KMS-11 (cell line): ENCODE measurements at regions not wholly inside any gene's neighbourhood (a gene's known extent, or its start where the extent isn't known, plus 50 kb on each side); places are given as distances from the start of the nearest gene placed in this dataset.

Source experiments
- H2AFZ ChIP-seq: fragments of 200-600 bp; sonication (generic); 2 replicates; pipeline ENCODE4 v1.6.1; 2016; ENCODE audit warnings: antibody characterized with exemption, mixed run types, low read depth
- H3K27ac ChIP-seq: fragments of 200-600 bp; sonication (generic); 2 replicates; pipeline ENCODE4 v1.6.1; 2016; ENCODE audit warnings: mild to moderate bottlenecking, mixed run types
- H3K27me3 ChIP-seq: fragments of 200-600 bp; sonication (generic); 2 replicates; pipeline ENCODE4 v1.6.1; 2017; ENCODE audit warnings: mild to moderate bottlenecking, low read depth, mixed run types, moderate library complexity; ENCODE audit not compliant: insufficient read depth
- H3K36me3 ChIP-seq: fragments of 200-600 bp; sonication (generic); 2 replicates; pipeline ENCODE4 v1.6.1; 2017; ENCODE audit warnings: mild to moderate bottlenecking, mixed run types; ENCODE audit not compliant: insufficient read depth
- H3K4me1 ChIP-seq: fragments of 200-600 bp; sonication (generic); 2 replicates; pipeline ENCODE4 v1.6.1; 2016; ENCODE audit warnings: mild to moderate bottlenecking, low read depth, mixed run types; ENCODE audit not compliant: poor library complexity, severe bottlenecking
- H3K4me2 ChIP-seq: fragments of 200-600 bp; sonication (generic); 2 replicates; pipeline ENCODE4 v1.7.0; 2016; ENCODE audit warnings: mild to moderate bottlenecking, mixed run types
- H3K4me3 ChIP-seq: fragments of 200-600 bp; sonication (generic); IDR thresholded peaks from 2 replicates; pipeline ENCODE4 v1.6.1; 2017; ENCODE audit warnings: low read depth, low read length, mixed read lengths; ENCODE audit not compliant: insufficient read depth
- H3K79me2 ChIP-seq: fragments of 200-600 bp; sonication (generic); 2 replicates; pipeline ENCODE4 v1.6.1; 2016; ENCODE audit warnings: low read depth, mixed run types; ENCODE audit not compliant: insufficient read depth
- H3K9ac ChIP-seq: fragments of 200-600 bp; sonication (generic); 2 replicates; pipeline ENCODE4 v1.6.1; 2016; ENCODE audit warnings: mild to moderate bottlenecking, mixed run types
- H4K20me1 ChIP-seq: fragments of 200-600 bp; sonication (generic); 2 replicates; pipeline ENCODE4 v1.6.1; 2016; ENCODE audit warnings: mild to moderate bottlenecking, mixed run types; ENCODE audit not compliant: insufficient read depth
- TF ChIP-seq, protein P1 (sequence below): fragments of 200-600 bp; sonication (generic); conservative IDR thresholded peaks from 2 replicates; pipeline ENCODE4 v1.6.1; 2017; ENCODE audit warnings: low read depth, mild to moderate bottlenecking, antibody characterized with exemption, low read length, moderate library complexity, mixed read lengths

DNA sequence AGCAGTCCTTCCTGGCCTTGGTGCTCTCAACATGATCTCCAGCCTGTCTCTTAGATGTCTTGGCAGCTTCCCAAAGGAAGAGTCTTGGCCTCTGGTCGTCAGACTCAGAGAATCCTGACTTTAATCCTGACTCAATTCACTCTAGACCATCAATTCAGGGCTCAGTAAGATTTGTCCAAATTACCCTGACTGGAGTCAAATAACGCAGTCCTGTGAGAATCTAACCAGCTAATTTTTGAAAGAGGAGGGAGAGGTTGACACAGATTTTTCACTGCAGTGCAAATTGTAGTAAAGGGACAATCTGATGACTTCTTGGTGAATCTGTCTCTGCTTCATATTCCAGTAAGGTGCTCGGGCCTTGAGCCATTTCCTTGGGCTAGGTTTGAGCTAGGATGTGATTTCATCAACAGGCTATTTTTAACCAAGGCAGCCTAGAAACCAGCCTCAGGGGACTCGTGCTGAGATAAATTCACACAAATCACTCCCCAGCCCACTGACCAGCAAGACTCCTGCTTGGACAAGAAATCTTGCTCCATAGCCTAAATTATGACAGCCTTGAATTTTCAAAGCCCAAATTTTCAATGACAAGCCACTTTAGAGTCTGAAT lies 257.4 kb downstream of the ENC1 start:
- Histone ChIP-seq H3K4me1 (peaks cover 14% of the 10 kb centered on the region), H2AFZ (peak overlapping the region; percentile 43), H3K27ac (no peak overlapping the region), H3K9ac (no peak overlapping the region), H3K79me2 (no peaks in the 10 kb centered on the region), H3K4me3 (no peak overlapping the region), H3K27me3 (no peaks in the 10 kb centered on the region), H4K20me1 (no peaks in the 10 kb centered on the region), H3K36me3 (no peaks in the 10 kb centered on the region), H3K4me2 (peak overlapping the region; percentile 23)
- TF ChIP-seq, protein P1, sequence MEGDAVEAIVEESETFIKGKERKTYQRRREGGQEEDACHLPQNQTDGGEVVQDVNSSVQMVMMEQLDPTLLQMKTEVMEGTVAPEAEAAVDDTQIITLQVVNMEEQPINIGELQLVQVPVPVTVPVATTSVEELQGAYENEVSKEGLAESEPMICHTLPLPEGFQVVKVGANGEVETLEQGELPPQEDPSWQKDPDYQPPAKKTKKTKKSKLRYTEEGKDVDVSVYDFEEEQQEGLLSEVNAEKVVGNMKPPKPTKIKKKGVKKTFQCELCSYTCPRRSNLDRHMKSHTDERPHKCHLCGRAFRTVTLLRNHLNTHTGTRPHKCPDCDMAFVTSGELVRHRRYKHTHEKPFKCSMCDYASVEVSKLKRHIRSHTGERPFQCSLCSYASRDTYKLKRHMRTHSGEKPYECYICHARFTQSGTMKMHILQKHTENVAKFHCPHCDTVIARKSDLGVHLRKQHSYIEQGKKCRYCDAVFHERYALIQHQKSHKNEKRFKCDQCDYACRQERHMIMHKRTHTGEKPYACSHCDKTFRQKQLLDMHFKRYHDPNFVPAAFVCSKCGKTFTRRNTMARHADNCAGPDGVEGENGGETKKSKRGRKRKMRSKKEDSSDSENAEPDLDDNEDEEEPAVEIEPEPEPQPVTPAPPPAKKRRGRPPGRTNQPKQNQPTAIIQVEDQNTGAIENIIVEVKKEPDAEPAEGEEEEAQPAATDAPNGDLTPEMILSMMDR = no peak

DNA sequence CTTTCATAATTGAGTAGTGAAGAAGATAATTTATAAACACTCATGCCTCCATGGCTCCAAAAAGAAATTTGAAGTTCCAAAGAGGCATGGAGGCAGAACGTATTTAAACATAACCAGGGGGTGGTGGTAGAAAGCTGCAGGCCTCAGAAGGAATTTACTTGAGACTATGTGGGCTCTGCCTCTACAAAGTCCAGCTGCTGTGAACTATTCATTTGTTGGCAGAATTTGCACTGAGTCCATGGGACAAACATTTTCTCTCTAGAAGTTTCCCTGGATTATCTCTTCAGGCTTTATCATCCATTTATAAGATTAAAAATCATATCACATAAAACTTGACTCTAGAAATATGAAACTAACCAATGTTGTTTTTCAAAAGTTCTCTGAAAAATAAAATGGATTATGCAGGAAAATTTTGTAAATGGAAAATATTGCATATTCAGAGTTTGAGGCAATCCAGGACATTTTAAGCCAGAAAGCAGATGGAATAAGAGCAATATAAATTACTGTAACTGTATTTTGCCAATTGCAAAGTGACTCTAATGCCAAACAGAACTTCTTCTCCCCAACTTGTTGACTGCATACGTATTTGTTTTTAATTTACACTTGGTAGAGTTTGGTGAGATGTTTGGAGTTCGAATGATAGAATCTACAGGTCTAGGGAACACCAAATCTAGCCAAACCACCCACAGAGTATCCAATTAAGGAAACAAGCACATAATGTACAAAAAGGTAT lies 258.2 kb downstream of the ENC1 start:
- H3K27ac ChIP-seq = no peak overlapping the region
- no peak overlapping the region for H3K4me2 ChIP-seq
- peaks cover 14% of the 10 kb centered on the region for H3K4me1 ChIP-seq

GRCh38 chr5:74380193-74380592 lies 260.3 kb downstream of the ENC1 start:
- peaks cover 14% of the 10 kb centered on the region for H3K4me1 ChIP-seq
- no peaks in the 10 kb centered on the region for H3K27me3 ChIP-seq
- no peak overlapping the region for H3K4me2 ChIP-seq
- H3K36me3 ChIP-seq = no peaks in the 10 kb centered on the region
- H2AFZ ChIP-seq = no peak overlapping the region
- no peaks in the 10 kb centered on the region for H4K20me1 ChIP-seq
- H3K27ac ChIP-seq = no peak overlapping the region
- H3K9ac ChIP-seq = no peak overlapping the region
- no peaks in the 10 kb centered on the region for H3K79me2 ChIP-seq
- TF ChIP-seq, protein P1 = no peak
- no peak overlapping the region for H3K4me3 ChIP-seq

More for the DNA sequence above, 258.2 kb downstream of the ENC1 start:
- Histone ChIP-seq H4K20me1 (no peaks in the 10 kb centered on the region), H3K9ac (no peak overlapping the region), H3K36me3 (no peaks in the 10 kb centered on the region), H3K27me3 (no peaks in the 10 kb centered on the region), H2AFZ (no peak overlapping the region), H3K79me2 (no peaks in the 10 kb centered on the region), H3K4me3 (no peak overlapping the region)
- TF ChIP-seq, protein P1 = no peak

- TF ChIP-seq, protein P1 = no peak
- H3K4me1 ChIP-seq = peaks cover 11% of the 10 kb centered on the region
Observed at GRCh38 chr5:74378464-74378863, 262.1 kb downstream of the ENC1 start.

More at GRCh38 chr5:74378464-74378863, 262.1 kb downstream of the ENC1 start:
- H3K4me2 ChIP-seq = no peak overlapping the region
- H2AFZ ChIP-seq = no peak overlapping the region
- no peaks in the 10 kb centered on the region for H4K20me1 ChIP-seq
- H3K27me3 ChIP-seq = no peaks in the 10 kb centered on the region
- no peaks in the 10 kb centered on the region for H3K36me3 ChIP-seq
- H3K4me3 ChIP-seq = no peak overlapping the region
- H3K27ac ChIP-seq = no peak overlapping the region
- no peaks in the 10 kb centered on the region for H3K79me2 ChIP-seq
- H3K9ac ChIP-seq = no peak overlapping the region
